ENCODE measurements at regions not wholly inside any gene's neighbourhood (a gene's known extent, or its start where the extent isn't known, plus 50 kb on each side); places are given as distances from the start of the nearest gene placed in this dataset.
A peak's percentile ranks its signal among the peaks of the same experiment; 100 is the strongest.

GRCh38 chr2:21404827-21405625, 281.3 kb downstream of the TDRD15 start:
- H3K9me3 ChIP-seq (ENCODE audit: low read length): no peaks in the 10 kb centered on the region

DNA sequence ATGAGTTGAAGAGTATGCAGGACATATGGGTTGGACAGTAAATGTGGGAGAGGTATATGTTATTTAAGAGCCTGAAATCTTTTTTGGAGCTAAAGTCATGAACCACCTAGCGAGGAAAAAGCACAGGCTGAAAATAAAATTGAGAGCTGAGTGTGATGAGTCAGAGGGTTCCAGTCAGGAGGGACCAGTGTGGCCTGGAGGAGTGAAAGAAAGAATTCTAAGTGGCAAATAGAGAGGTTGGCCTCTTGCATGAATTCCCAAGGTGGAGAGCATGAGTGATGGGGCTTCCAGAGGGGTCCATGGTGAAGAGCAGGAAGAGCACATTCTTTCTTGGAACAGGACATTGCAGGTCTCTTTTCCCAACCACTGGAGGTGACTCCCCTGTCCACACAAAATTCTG, 282.6 kb downstream of the TDRD15 start:
- no peak overlapping the region for H3K4me3 ChIP-seq (ENCODE audit: low read length)
- no peak for DNase-seq
- no peaks in the 10 kb centered on the region for H3K4me1 ChIP-seq (ENCODE audit: low read length)
- no peak overlapping the region for H3K4me2 ChIP-seq (ENCODE audit: low read depth, low read length, poor library complexity, severe bottlenecking)
- H3K9ac ChIP-seq (ENCODE audit: low read length): no peak overlapping the region
- H4K20me1 ChIP-seq (ENCODE audit: insufficient read depth, low read depth, low read length): no peaks in the 10 kb centered on the region
- no peaks in the 10 kb centered on the region for H3K9me2 ChIP-seq (replicated peaks; ENCODE audit: insufficient read depth, low read length)
- no peak overlapping the region for H2AFZ ChIP-seq (ENCODE audit: low read length)
- H3K79me2 ChIP-seq (ENCODE audit: low read length): no peaks in the 10 kb centered on the region
- H3K36me3 ChIP-seq (ENCODE audit: insufficient read depth, low read length): no peaks in the 10 kb centered on the region
- H3K27me3 ChIP-seq (ENCODE audit: low read length): no peaks in the 10 kb centered on the region
- H3K9me3 ChIP-seq (ENCODE audit: low read length): no peaks in the 10 kb centered on the region
- H3K27ac ChIP-seq (ENCODE audit: low read length): no peak overlapping the region

More at GRCh38 chr2:21404827-21405625, 281.3 kb downstream of the TDRD15 start:
- H3K4me1 ChIP-seq (ENCODE audit: low read length): no peaks in the 10 kb centered on the region
- no peaks in the 10 kb centered on the region for H3K9me2 ChIP-seq (replicated peaks; ENCODE audit: insufficient read depth, low read length)
- no peaks in the 10 kb centered on the region for H3K36me3 ChIP-seq (ENCODE audit: insufficient read depth, low read length)
- H3K4me3 ChIP-seq (ENCODE audit: low read length): no peak overlapping the region
- DNase-seq: no peak
- no peak overlapping the region for H3K4me2 ChIP-seq (ENCODE audit: low read depth, low read length, poor library complexity, severe bottlenecking)
- H3K27ac ChIP-seq (ENCODE audit: low read length): no peak overlapping the region
- no peak overlapping the region for H3K9ac ChIP-seq (ENCODE audit: low read length)
- H4K20me1 ChIP-seq (ENCODE audit: insufficient read depth, low read depth, low read length): no peaks in the 10 kb centered on the region
- no peaks in the 10 kb centered on the region for H3K79me2 ChIP-seq (ENCODE audit: low read length)
- no peaks in the 10 kb centered on the region for H3K27me3 ChIP-seq (ENCODE audit: low read length)
- H2AFZ ChIP-seq (ENCODE audit: low read length): no peak overlapping the region

GRCh38 chr2:21406911-21407310, 283.1 kb downstream of the TDRD15 start:
- no peaks in the 10 kb centered on the region for H3K27me3 ChIP-seq (ENCODE audit: low read length)
- no peaks in the 10 kb centered on the region for H3K36me3 ChIP-seq (ENCODE audit: insufficient read depth, low read length)
- H3K4me1 ChIP-seq (ENCODE audit: low read length): no peaks in the 10 kb centered on the region
- no peak overlapping the region for H3K4me2 ChIP-seq (ENCODE audit: low read depth, low read length, poor library complexity, severe bottlenecking)
- no peak overlapping the region for H3K9ac ChIP-seq (ENCODE audit: low read length)
- no peak overlapping the region for H2AFZ ChIP-seq (ENCODE audit: low read length)
- no peaks in the 10 kb centered on the region for H3K9me2 ChIP-seq (replicated peaks; ENCODE audit: insufficient read depth, low read length)
- no peak overlapping the region for H3K27ac ChIP-seq (ENCODE audit: low read length)
- no peak overlapping the region for H3K4me3 ChIP-seq (ENCODE audit: low read length)
- no peaks in the 10 kb centered on the region for H3K9me3 ChIP-seq (ENCODE audit: low read length)
- H4K20me1 ChIP-seq (ENCODE audit: insufficient read depth, low read depth, low read length): no peaks in the 10 kb centered on the region
- no peaks in the 10 kb centered on the region for H3K79me2 ChIP-seq (ENCODE audit: low read length)
- no peak for DNase-seq

- no peak for DNase-seq
- Histone ChIP-seq H3K9me3 (ENCODE audit: low read length) (no peaks in the 10 kb centered on the region), H2AFZ (ENCODE audit: low read length) (no peak overlapping the region), H3K9ac (ENCODE audit: low read length) (no peak overlapping the region), H3K36me3 (ENCODE audit: insufficient read depth, low read length) (no peaks in the 10 kb centered on the region), H3K79me2 (ENCODE audit: low read length) (no peaks in the 10 kb centered on the region), H3K27ac (ENCODE audit: low read length) (no peak overlapping the region), H3K4me1 (ENCODE audit: low read length) (no peaks in the 10 kb centered on the region), H3K27me3 (ENCODE audit: low read length) (no peaks in the 10 kb centered on the region), H4K20me1 (ENCODE audit: insufficient read depth, low read depth, low read length) (no peaks in the 10 kb centered on the region), H3K9me2 (replicated peaks; ENCODE audit: insufficient read depth, low read length) (0 out of 2 replicates have a peak, but pooled peaks cover 3% of the 10 kb centered on the region), H3K4me2 (ENCODE audit: low read depth, low read length, poor library complexity, severe bottlenecking) (no peak overlapping the region), H3K4me3 (ENCODE audit: low read length) (no peak overlapping the region)
Observed at GRCh38 chr2:21407851-21408250, 284.1 kb downstream of the TDRD15 start.

GRCh38 chr2:21411741-21412140, 288.0 kb downstream of the TDRD15 start:
- Histone ChIP-seq H3K79me2 (ENCODE audit: low read length) (no peaks in the 10 kb centered on the region), H3K27me3 (ENCODE audit: low read length) (no peaks in the 10 kb centered on the region), H3K4me2 (ENCODE audit: low read depth, low read length, poor library complexity, severe bottlenecking) (no peak overlapping the region), H3K9me3 (ENCODE audit: low read length) (no peaks in the 10 kb centered on the region), H4K20me1 (ENCODE audit: insufficient read depth, low read depth, low read length) (no peaks in the 10 kb centered on the region), H3K4me3 (ENCODE audit: low read length) (no peak overlapping the region), H3K27ac (ENCODE audit: low read length) (no peak overlapping the region), H3K9me2 (replicated peaks; ENCODE audit: insufficient read depth, low read length) (0 out of 2 replicates have a peak, but pooled peaks cover 3% of the 10 kb centered on the region), H3K9ac (ENCODE audit: low read length) (no peak overlapping the region), H3K36me3 (ENCODE audit: insufficient read depth, low read length) (no peaks in the 10 kb centered on the region), H3K4me1 (ENCODE audit: low read length) (no peaks in the 10 kb centered on the region), H2AFZ (ENCODE audit: low read length) (no peak overlapping the region)
- no peak for DNase-seq

GRCh38 chr2:21412944-21413443, 289.2 kb downstream of the TDRD15 start:
- no peak overlapping the region for H3K4me3 ChIP-seq (ENCODE audit: low read length)
- H3K27ac ChIP-seq (ENCODE audit: low read length): no peak overlapping the region
- 0 out of 2 replicates have a peak, but pooled peaks cover 3% of the 10 kb centered on the region for H3K9me2 ChIP-seq (replicated peaks; ENCODE audit: insufficient read depth, low read length)
- no peaks in the 10 kb centered on the region for H3K79me2 ChIP-seq (ENCODE audit: low read length)
- H2AFZ ChIP-seq (ENCODE audit: low read length): no peak overlapping the region
- H3K4me2 ChIP-seq (ENCODE audit: low read depth, low read length, poor library complexity, severe bottlenecking): no peak overlapping the region
- H3K9me3 ChIP-seq (ENCODE audit: low read length): no peaks in the 10 kb centered on the region
- no peak for DNase-seq
- H3K4me1 ChIP-seq (ENCODE audit: low read length): no peaks in the 10 kb centered on the region
- no peaks in the 10 kb centered on the region for H4K20me1 ChIP-seq (ENCODE audit: insufficient read depth, low read depth, low read length)
- no peak overlapping the region for H3K9ac ChIP-seq (ENCODE audit: low read length)
- no peaks in the 10 kb centered on the region for H3K36me3 ChIP-seq (ENCODE audit: insufficient read depth, low read length)
- no peaks in the 10 kb centered on the region for H3K27me3 ChIP-seq (ENCODE audit: low read length)

DNA sequence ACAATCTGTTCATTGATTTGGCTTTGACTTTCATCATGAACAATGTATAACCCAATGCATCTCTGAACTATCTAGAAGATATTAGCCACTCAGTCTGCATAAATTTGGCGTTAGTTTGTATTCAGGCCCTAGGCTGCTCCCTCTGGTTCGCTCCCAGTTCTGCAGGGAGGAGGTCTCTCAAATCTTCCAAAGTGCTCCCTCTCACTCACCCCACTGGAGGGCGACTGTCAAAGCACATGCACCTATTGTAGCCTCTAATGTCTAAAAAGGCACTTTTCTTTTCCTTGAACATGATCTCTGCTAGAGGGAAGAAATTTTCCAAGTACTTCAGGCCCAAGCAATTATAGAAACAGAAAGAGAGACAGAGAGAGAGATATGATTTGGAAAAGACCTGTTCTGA, 291.5 kb downstream of the TDRD15 start:
- Histone ChIP-seq H3K9me3 (ENCODE audit: low read length) (no peaks in the 10 kb centered on the region), H3K27ac (ENCODE audit: low read length) (no peak overlapping the region), H3K9ac (ENCODE audit: low read length) (no peak overlapping the region), H3K27me3 (ENCODE audit: low read length) (no peaks in the 10 kb centered on the region), H3K36me3 (ENCODE audit: insufficient read depth, low read length) (no peaks in the 10 kb centered on the region), H4K20me1 (ENCODE audit: insufficient read depth, low read depth, low read length) (no peaks in the 10 kb centered on the region), H2AFZ (ENCODE audit: low read length) (no peak overlapping the region), H3K9me2 (replicated peaks; ENCODE audit: insufficient read depth, low read length) (0 out of 2 replicates have a peak, but pooled peaks cover 3% of the 10 kb centered on the region), H3K79me2 (ENCODE audit: low read length) (no peaks in the 10 kb centered on the region), H3K4me3 (ENCODE audit: low read length) (no peak overlapping the region), H3K4me1 (ENCODE audit: low read length) (no peaks in the 10 kb centered on the region), H3K4me2 (ENCODE audit: low read depth, low read length, poor library complexity, severe bottlenecking) (no peak overlapping the region)
- peak; percentile 52 for DNase-seq

GRCh38 chr2:21416226-21416625, 292.5 kb downstream of the TDRD15 start:
- Histone ChIP-seq H3K4me2 (ENCODE audit: low read depth, low read length, poor library complexity, severe bottlenecking) (no peak overlapping the region), H3K9me3 (ENCODE audit: low read length) (no peaks in the 10 kb centered on the region), H3K79me2 (ENCODE audit: low read length) (no peaks in the 10 kb centered on the region), H3K4me3 (ENCODE audit: low read length) (no peak overlapping the region), H3K27me3 (ENCODE audit: low read length) (no peaks in the 10 kb centered on the region), H3K4me1 (ENCODE audit: low read length) (no peaks in the 10 kb centered on the region), H3K36me3 (ENCODE audit: insufficient read depth, low read length) (no peaks in the 10 kb centered on the region), H3K9me2 (replicated peaks; ENCODE audit: insufficient read depth, low read length) (0 out of 2 replicates have a peak, but pooled peaks cover 3% of the 10 kb centered on the region), H3K9ac (ENCODE audit: low read length) (no peak overlapping the region), H2AFZ (ENCODE audit: low read length) (no peak overlapping the region), H3K27ac (ENCODE audit: low read length) (no peak overlapping the region), H4K20me1 (ENCODE audit: insufficient read depth, low read depth, low read length) (no peaks in the 10 kb centered on the region)
- no peak for DNase-seq

Data from Karpas-422 (cell line).